Caco-2 (cell line): ENCODE measurements at regions not wholly inside any gene's neighbourhood (a gene's known extent, or its start where the extent isn't known, plus 50 kb on each side); places are given as distances from the start of the nearest gene placed in this dataset.

Experiments used
- BruUV-seq: library from RNA; stranded (reverse); fragments of 400-500 nt; replicated peaks from 2 replicates; lab custom pipeline; 2021; lab: Mats Ljungman, UMichigan
- CTCF ChIA-PET: fragments of 300-600 bp; sonication (Branson Sonifier 250); formaldehyde crosslinking; loops from one replicate; lab custom pipeline; 2022; ENCODE audit warnings: antibody characterized with exemption; lab: Charles Lee
- POLR2A ChIA-PET: fragments of 300-600 bp; sonication (Branson Sonifier 250); formaldehyde crosslinking; loops from one replicate; lab custom pipeline; 2022; ENCODE audit warnings: antibody characterized with exemption; lab: Charles Lee
- DNase-seq, 2 experiments: peaks; one replicate each; pipeline versions ENCODE4 v3.0.0 to v3.0.0-alpha.2; 2020 to 2022
- H3K27me3 ChIP-seq: replicated peaks from 2 replicates; pipeline ENCODE4 v1.6.0; 2011; ENCODE audit warnings: low read length; ENCODE audit not compliant: control insufficient read depth, insufficient read depth
- H3K36me3 ChIP-seq: 2 replicates; pipeline ENCODE4 v1.5.1; 2011; ENCODE audit warnings: low read length; ENCODE audit not compliant: control insufficient read depth, insufficient read depth
- H3K4me1 ChIP-seq: fragments of 250-450 bp; sonication (Bioruptor Pico); 2 replicates; pipeline ENCODE4 v1.5.1; 2020; ENCODE audit warnings: mild to moderate bottlenecking
- H3K4me3 ChIP-seq: 2 replicates; pipeline ENCODE4 v1.5.1; 2011; ENCODE audit warnings: low read depth, mild to moderate bottlenecking, control low read depth, low read length
- H3K9me3 ChIP-seq: fragments of 250-450 bp; sonication (Bioruptor Pico); 2 replicates; pipeline ENCODE4 v1.5.1; 2020; ENCODE audit warnings: mild to moderate bottlenecking, moderate library complexity
- H3K27ac Mint-ChIP-seq: one replicate; pipeline ENCODE4 v1.8.0; 2022; ENCODE audit warnings: mixed read lengths; ENCODE audit not compliant: unreplicated experiment
- H3K27me3 Mint-ChIP-seq: one replicate; pipeline ENCODE4 v1.8.0; 2022; ENCODE audit warnings: mixed read lengths; ENCODE audit not compliant: insufficient read depth, unreplicated experiment
- H3K36me3 Mint-ChIP-seq: one replicate; pipeline ENCODE4 v1.8.0; 2022; ENCODE audit warnings: mild to moderate bottlenecking, mixed read lengths; ENCODE audit not compliant: insufficient read depth, unreplicated experiment
- H3K4me1 Mint-ChIP-seq: one replicate; pipeline ENCODE4 v1.8.0; 2022; ENCODE audit warnings: low read depth, mixed read lengths; ENCODE audit not compliant: unreplicated experiment
- H3K4me3 Mint-ChIP-seq: one replicate; pipeline ENCODE4 v1.8.0; 2022; ENCODE audit warnings: mild to moderate bottlenecking, moderate library complexity, mixed read lengths; ENCODE audit not compliant: unreplicated experiment
- H3K9me3 Mint-ChIP-seq: one replicate; pipeline ENCODE4 v1.8.0; 2022; ENCODE audit warnings: mixed read lengths; ENCODE audit not compliant: unreplicated experiment
- intact Hi-C: fragments of 100-400 bp; cut with micrococcal nuclease; formaldehyde crosslinking; loops from one replicate; pipeline ENCODE4 v1.10.0; 2022; ENCODE audit not compliant: unreplicated experiment
- TF ChIP-seq, protein P1 (sequence below), 2 experiments: fragments of 200-600 bp in 1 of 2; IDR thresholded peaks; 1 replicate in 1 of 2; 2 replicates in 1 of 2; pipeline versions ENCODE4 v1.5.1 to v1.8.0; 2011 to 2022; ENCODE audit warnings: antibody characterized with exemption in 1 of 2, control low read depth in 1 of 2, inconsistent platforms in 1 of 2, low read depth in 1 of 2, low read length in 1 of 2, mild to moderate bottlenecking in 1 of 2, moderate library complexity in 1 of 2; ENCODE audit not compliant: insufficient read depth in 1 of 2, severe bottlenecking in 1 of 2, unreplicated experiment in 1 of 2

DNA sequence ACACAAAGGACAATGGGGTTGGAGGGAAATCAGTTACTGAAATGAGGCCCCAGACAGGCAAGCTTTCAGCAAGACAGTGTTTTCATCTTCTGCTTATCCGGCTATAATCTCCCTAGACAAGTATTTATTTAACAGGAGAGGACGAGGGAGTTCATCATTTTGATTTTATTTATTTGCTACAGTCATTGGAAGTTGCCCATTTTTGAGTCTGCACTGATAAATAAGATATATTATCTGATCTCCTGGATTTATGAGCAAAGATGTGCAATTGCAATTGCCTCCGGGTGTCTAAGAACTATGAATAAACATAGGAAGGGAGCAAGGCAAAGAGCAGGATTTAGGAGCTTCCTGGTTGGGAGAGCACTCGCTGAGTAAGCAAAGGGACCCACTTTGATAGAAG is 263.2 kb upstream of the EDA2R start:
- TF ChIP-seq, protein P1, sequence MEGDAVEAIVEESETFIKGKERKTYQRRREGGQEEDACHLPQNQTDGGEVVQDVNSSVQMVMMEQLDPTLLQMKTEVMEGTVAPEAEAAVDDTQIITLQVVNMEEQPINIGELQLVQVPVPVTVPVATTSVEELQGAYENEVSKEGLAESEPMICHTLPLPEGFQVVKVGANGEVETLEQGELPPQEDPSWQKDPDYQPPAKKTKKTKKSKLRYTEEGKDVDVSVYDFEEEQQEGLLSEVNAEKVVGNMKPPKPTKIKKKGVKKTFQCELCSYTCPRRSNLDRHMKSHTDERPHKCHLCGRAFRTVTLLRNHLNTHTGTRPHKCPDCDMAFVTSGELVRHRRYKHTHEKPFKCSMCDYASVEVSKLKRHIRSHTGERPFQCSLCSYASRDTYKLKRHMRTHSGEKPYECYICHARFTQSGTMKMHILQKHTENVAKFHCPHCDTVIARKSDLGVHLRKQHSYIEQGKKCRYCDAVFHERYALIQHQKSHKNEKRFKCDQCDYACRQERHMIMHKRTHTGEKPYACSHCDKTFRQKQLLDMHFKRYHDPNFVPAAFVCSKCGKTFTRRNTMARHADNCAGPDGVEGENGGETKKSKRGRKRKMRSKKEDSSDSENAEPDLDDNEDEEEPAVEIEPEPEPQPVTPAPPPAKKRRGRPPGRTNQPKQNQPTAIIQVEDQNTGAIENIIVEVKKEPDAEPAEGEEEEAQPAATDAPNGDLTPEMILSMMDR (IDR thresholded peaks at IDR 0.05; ENCODE audit: insufficient read depth in 1 of 2, low read depth in 1 of 2, low read length in 1 of 2, severe bottlenecking in 1 of 2, unreplicated experiment in 1 of 2) = no peak
- H3K9me3 ChIP-seq = no peaks in the 10 kb centered on the region
- intact Hi-C loops = no loop called here
- no peaks in the 10 kb centered on the region for H3K36me3 Mint-ChIP-seq
- H3K4me3 ChIP-seq = no peak overlapping the region
- no peaks in the 10 kb centered on the region for H3K9me3 Mint-ChIP-seq
- H3K4me1 ChIP-seq = no peaks in the 10 kb centered on the region
- H3K27me3 ChIP-seq = no peaks in the 10 kb centered on the region
- CTCF ChIA-PET = no interaction called here
- H3K27me3 Mint-ChIP-seq = no peaks in the 10 kb centered on the region
- no peak for DNase-seq
- H3K4me1 Mint-ChIP-seq = no peaks in the 10 kb centered on the region
- H3K4me3 Mint-ChIP-seq = no peak overlapping the region
- BruUV-seq = no TSS peak
- H3K36me3 ChIP-seq = no peaks in the 10 kb centered on the region
- H3K27ac Mint-ChIP-seq = no peak overlapping the region
- POLR2A ChIA-PET = no interaction called here

DNA sequence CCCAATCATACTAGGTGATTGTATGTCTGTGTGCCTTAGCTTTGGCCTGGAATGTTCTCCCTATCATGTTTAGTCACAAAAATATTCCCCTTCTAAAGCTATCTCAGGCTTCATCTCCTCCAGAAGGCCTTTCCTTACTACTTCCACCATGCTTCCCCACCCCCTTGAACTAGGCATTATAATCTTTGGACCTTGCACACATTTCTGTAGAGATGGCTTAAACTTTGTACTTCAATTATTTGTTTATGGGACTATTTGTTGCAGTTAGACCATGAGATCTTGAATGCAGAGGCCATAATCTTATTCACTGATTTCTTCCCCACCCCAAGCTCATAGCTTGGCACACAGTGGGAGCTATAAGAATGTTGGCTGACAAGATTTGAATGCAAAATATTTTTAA is 262.0 kb upstream of the EDA2R start:
- no peaks in the 10 kb centered on the region for H3K36me3 Mint-ChIP-seq
- H3K9me3 Mint-ChIP-seq = no peaks in the 10 kb centered on the region
- Histone ChIP-seq H3K4me3 (no peak overlapping the region), H3K9me3 (no peaks in the 10 kb centered on the region), H3K4me1 (no peaks in the 10 kb centered on the region), H3K27me3 (no peaks in the 10 kb centered on the region), H3K36me3 (no peaks in the 10 kb centered on the region)
- no peak overlapping the region for H3K4me3 Mint-ChIP-seq
- no peaks in the 10 kb centered on the region for H3K27me3 Mint-ChIP-seq
- BruUV-seq = no TSS peak
- H3K4me1 Mint-ChIP-seq = no peaks in the 10 kb centered on the region
- TF ChIP-seq, protein P1 (IDR thresholded peaks at IDR 0.05; ENCODE audit: insufficient read depth in 1 of 2, low read depth in 1 of 2, low read length in 1 of 2, severe bottlenecking in 1 of 2, unreplicated experiment in 1 of 2) = no peak
- ChIA-PET CTCF (no interaction called here), POLR2A (no interaction called here)
- intact Hi-C loops = no loop called here
- H3K27ac Mint-ChIP-seq = no peak overlapping the region
- no peak for DNase-seq

DNA sequence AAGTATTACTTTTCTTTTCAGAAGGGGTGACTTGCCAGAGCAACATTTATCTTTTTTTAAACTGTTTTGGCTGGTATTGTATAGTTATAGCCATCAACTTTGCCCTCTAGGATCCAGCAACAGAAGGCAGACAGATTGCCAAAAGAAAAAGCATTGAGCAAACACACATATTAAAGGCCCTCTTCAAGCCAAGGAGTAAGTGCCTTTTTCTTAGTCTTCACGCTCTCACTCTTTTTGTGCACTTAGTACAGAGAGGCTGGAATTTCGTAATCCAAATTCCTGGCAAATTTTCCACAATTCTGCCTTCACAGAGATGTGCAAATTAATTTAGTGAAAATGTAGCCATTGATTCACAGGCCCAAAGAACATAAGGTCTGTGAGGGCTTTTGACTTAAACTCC is 253.1 kb upstream of the EDA2R start:
- TF ChIP-seq, protein P1 (IDR thresholded peaks at IDR 0.05; ENCODE audit: insufficient read depth in 1 of 2, low read depth in 1 of 2, low read length in 1 of 2, severe bottlenecking in 1 of 2, unreplicated experiment in 1 of 2) = no peak
- H3K4me3 ChIP-seq = no peak overlapping the region
- Mint-ChIP-seq H3K36me3 (no peaks in the 10 kb centered on the region), H3K4me1 (no peaks in the 10 kb centered on the region), H3K4me3 (no peak overlapping the region), H3K9me3 (no peaks in the 10 kb centered on the region), H3K27me3 (no peaks in the 10 kb centered on the region), H3K27ac (no peak overlapping the region)
- DNase-seq = no peak
- no TSS peak for BruUV-seq
- H3K9me3 ChIP-seq = no peaks in the 10 kb centered on the region
- intact Hi-C loops = no loop called here
- no peaks in the 10 kb centered on the region for H3K27me3 ChIP-seq
- no peaks in the 10 kb centered on the region for H3K36me3 ChIP-seq
- CTCF ChIA-PET = no interaction called here
- no peaks in the 10 kb centered on the region for H3K4me1 ChIP-seq
- POLR2A ChIA-PET = interaction anchor here (0.5 kb wide), 1 partner anchor 882 kb away, joined by 3 read pairs; no protein-coding TSS in a partner anchor
